ENCODE measurements at regions not wholly inside any gene's neighbourhood (a gene's known extent, or its start where the extent isn't known, plus 50 kb on each side); places are given as distances from the start of the nearest gene placed in this dataset.

- no peaks in the 10 kb centered on the region for H3K4me1 Mint-ChIP-seq
- H3K36me3 Mint-ChIP-seq = no peaks in the 10 kb centered on the region
- no peak for DNase-seq
- no peak overlapping the region for H3K27ac Mint-ChIP-seq
- H3K4me3 Mint-ChIP-seq = no peak overlapping the region
- H3K27me3 Mint-ChIP-seq = no peaks in the 10 kb centered on the region
- no peak for ATAC-seq (ENCODE audit: low read depth in 2 of 2)
- peaks cover 0 to 6% (median 3%) of the 10 kb centered on the region in 7 donors for H3K9me3 Mint-ChIP-seq
Observed at GRCh38 chr18:34551824-34552223, 158.3 kb upstream of the DTNA start.

- Mint-ChIP-seq H3K4me1 (no peaks in the 10 kb centered on the region), H3K4me3 (no peak overlapping the region), H3K27ac (no peak overlapping the region)
Observed at GRCh38 chr18:34562252-34562870, 147.7 kb upstream of the DTNA start.

GRCh38 chr18:34567857-34568256 lies 142.2 kb upstream of the DTNA start:
- DNase-seq = no peak
- Mint-ChIP-seq H3K27ac (no peak overlapping the region), H3K27me3 (peaks cover 0 to 6% (median 0%) of the 10 kb centered on the region in 3 donors), H3K4me1 (no peaks in the 10 kb centered on the region), H3K4me3 (no peak overlapping the region), H3K9me3 (peaks cover 0 to 5% (median 0%) of the 10 kb centered on the region in 7 donors), H3K36me3 (no peaks in the 10 kb centered on the region)
- no peak for ATAC-seq (ENCODE audit: low read depth in 2 of 2)

More at GRCh38 chr18:34562252-34562870, 147.7 kb upstream of the DTNA start:
- Mint-ChIP-seq H3K27me3 (peaks cover 0 to 6% (median 0%) of the 10 kb centered on the region in 3 donors), H3K9me3 (peaks cover 0 to 9% (median 0%) of the 10 kb centered on the region in 7 donors), H3K36me3 (no peaks in the 10 kb centered on the region)
- DNase-seq = no peak
- ATAC-seq (ENCODE audit: low read depth in 2 of 2) = no peak

- Mint-ChIP-seq H3K27me3 (no peaks in the 10 kb centered on the region), H3K36me3 (no peaks in the 10 kb centered on the region), H3K4me1 (no peaks in the 10 kb centered on the region), H3K4me3 (no peak overlapping the region), H3K27ac (no peak overlapping the region), H3K9me3 (peaks cover 0 to 12% (median 5%) of the 10 kb centered on the region in 7 donors)
- DNase-seq (no peak), ATAC-seq (ENCODE audit: low read depth in 2 of 2) (no peak)
Observed at GRCh38 chr18:34576622-34577021, 133.5 kb upstream of the DTNA start.

- no peak for DNase-seq
- H3K4me1 Mint-ChIP-seq = no peaks in the 10 kb centered on the region
- no peak overlapping the region for H3K27ac Mint-ChIP-seq
- H3K27me3 Mint-ChIP-seq = no peaks in the 10 kb centered on the region
- peaks cover 0 to 10% (median 5%) of the 10 kb centered on the region in 7 donors for H3K9me3 Mint-ChIP-seq
- H3K36me3 Mint-ChIP-seq = no peaks in the 10 kb centered on the region
- H3K4me3 Mint-ChIP-seq = no peak overlapping the region
- no peak for ATAC-seq (ENCODE audit: low read depth in 2 of 2)
Observed at GRCh38 chr18:34583895-34584294, 126.2 kb upstream of the DTNA start.

GRCh38 chr18:34590503-34590902 lies 119.6 kb upstream of the DTNA start:
- H3K4me1 Mint-ChIP-seq = no peaks in the 10 kb centered on the region
- DNase-seq (no peak), ATAC-seq (ENCODE audit: low read depth in 2 of 2) (no peak)
- no peak overlapping the region for H3K4me3 Mint-ChIP-seq
- peaks cover 0 to 2% (median under 1%) of the 10 kb centered on the region in 7 donors for H3K9me3 Mint-ChIP-seq
- H3K27me3 Mint-ChIP-seq = no peaks in the 10 kb centered on the region
- no peaks in the 10 kb centered on the region for H3K36me3 Mint-ChIP-seq
- no peak overlapping the region for H3K27ac Mint-ChIP-seq

- Mint-ChIP-seq H3K4me1 (no peaks in the 10 kb centered on the region), H3K36me3 (no peaks in the 10 kb centered on the region), H3K27me3 (no peaks in the 10 kb centered on the region), H3K9me3 (peaks cover 0 to 2% (median 0%) of the 10 kb centered on the region in 7 donors), H3K4me3 (no peak overlapping the region), H3K27ac (no peak overlapping the region)
- no peak for ATAC-seq (ENCODE audit: low read depth in 2 of 2)
- DNase-seq = no peak
Observed at GRCh38 chr18:34591920-34592444, 118.1 kb upstream of the DTNA start.

- Mint-ChIP-seq H3K36me3 (no peaks in the 10 kb centered on the region), H3K27me3 (no peaks in the 10 kb centered on the region), H3K4me3 (no peak overlapping the region), H3K9me3 (peaks cover 0 to 2% (median 0%) of the 10 kb centered on the region in 7 donors), H3K4me1 (no peaks in the 10 kb centered on the region), H3K27ac (no peak overlapping the region)
- ATAC-seq (ENCODE audit: low read depth in 2 of 2) = no peak
- no peak for DNase-seq
Observed at GRCh38 chr18:34592481-34592880, 117.6 kb upstream of the DTNA start.

GRCh38 chr18:34592961-34593382 lies 117.1 kb upstream of the DTNA start:
- ATAC-seq (ENCODE audit: low read depth in 2 of 2) (no peak), DNase-seq (no peak)
- Mint-ChIP-seq H3K27me3 (no peaks in the 10 kb centered on the region), H3K4me1 (no peaks in the 10 kb centered on the region), H3K4me3 (no peak overlapping the region), H3K27ac (no peak overlapping the region), H3K36me3 (no peaks in the 10 kb centered on the region), H3K9me3 (peaks cover 0 to 2% (median 0%) of the 10 kb centered on the region in 7 donors)

- no peaks in the 10 kb centered on the region for H3K27me3 Mint-ChIP-seq
- H3K36me3 Mint-ChIP-seq = no peaks in the 10 kb centered on the region
- H3K27ac Mint-ChIP-seq = no peak overlapping the region
- ATAC-seq (ENCODE audit: low read depth in 2 of 2) (no peak), DNase-seq (no peak)
- no peaks in the 10 kb centered on the region for H3K9me3 Mint-ChIP-seq
- H3K4me3 Mint-ChIP-seq = no peak overlapping the region
- no peaks in the 10 kb centered on the region for H3K4me1 Mint-ChIP-seq
Observed at GRCh38 chr18:34594266-34594665, 115.8 kb upstream of the DTNA start.

- H3K9me3 Mint-ChIP-seq = peaks cover 0 to 1% (median 0%) of the 10 kb centered on the region in 7 donors
- H3K36me3 Mint-ChIP-seq = no peaks in the 10 kb centered on the region
- H3K4me3 Mint-ChIP-seq = no peak overlapping the region
- ATAC-seq (ENCODE audit: low read depth in 2 of 2) (no peak), DNase-seq (no peak)
- no peaks in the 10 kb centered on the region for H3K4me1 Mint-ChIP-seq
- no peak overlapping the region for H3K27ac Mint-ChIP-seq
- no peaks in the 10 kb centered on the region for H3K27me3 Mint-ChIP-seq
Observed at GRCh38 chr18:34595690-34596089, 114.4 kb upstream of the DTNA start.

GRCh38 chr18:34598120-34598635 lies 111.9 kb upstream of the DTNA start:
- no peak for DNase-seq
- no peaks in the 10 kb centered on the region for H3K4me1 Mint-ChIP-seq
- H3K36me3 Mint-ChIP-seq = no peaks in the 10 kb centered on the region
- H3K9me3 Mint-ChIP-seq = peaks cover 0 to 1% (median 0%) of the 10 kb centered on the region in 7 donors
- no peaks in the 10 kb centered on the region for H3K27me3 Mint-ChIP-seq
- H3K4me3 Mint-ChIP-seq = no peak overlapping the region
- no peak overlapping the region for H3K27ac Mint-ChIP-seq
- ATAC-seq (ENCODE audit: low read depth in 2 of 2) = no peak

GRCh38 chr18:34600158-34600557 lies 109.9 kb upstream of the DTNA start:
- DNase-seq (no peak), ATAC-seq (ENCODE audit: low read depth in 2 of 2) (no peak)
- Mint-ChIP-seq H3K4me3 (no peak overlapping the region), H3K27me3 (no peaks in the 10 kb centered on the region), H3K4me1 (no peaks in the 10 kb centered on the region), H3K9me3 (peaks cover 0 to 1% (median 0%) of the 10 kb centered on the region in 7 donors), H3K27ac (no peak overlapping the region), H3K36me3 (no peaks in the 10 kb centered on the region)

GRCh38 chr18:34600874-34601656 lies 109.0 kb upstream of the DTNA start:
- Mint-ChIP-seq H3K27me3 (no peaks in the 10 kb centered on the region), H3K36me3 (no peaks in the 10 kb centered on the region)

More at GRCh38 chr18:34600874-34601656, 109.0 kb upstream of the DTNA start:
- ATAC-seq (ENCODE audit: low read depth in 2 of 2) = no peak
- Mint-ChIP-seq H3K4me3 (no peak overlapping the region), H3K9me3 (peaks cover 0 to 1% (median 0%) of the 10 kb centered on the region in 7 donors), H3K4me1 (no peaks in the 10 kb centered on the region), H3K27ac (peak overlapping the region in 1 of 6 donors; percentile 41)
- no peak for DNase-seq
